Astrocyte of the cerebellum (primary cell): ENCODE measurements at regions not wholly inside any gene's neighbourhood (a gene's known extent, or its start where the extent isn't known, plus 50 kb on each side); places are given as distances from the start of the nearest gene placed in this dataset.

Source experiments
- DNase-seq: peaks from one replicate; pipeline ENCODE4 v3.0.0-alpha.2; 2011; ENCODE audit warnings: low read depth
- H3K4me3 ChIP-seq: 2 replicates; pipeline ENCODE4 v1.5.1; 2011; ENCODE audit warnings: mild to moderate bottlenecking, low read depth, low read length, moderate library complexity
- CTCF ChIP-seq: IDR thresholded peaks from 2 replicates; pipeline ENCODE4 v1.5.1; 2012; ENCODE audit warnings: low read length, low read depth, moderate library complexity, mild to moderate bottlenecking; ENCODE audit errors: missing control alignments
- in situ Hi-C: cut with HindIII; loops from 2 replicates; pipeline ENCODE4 v1.10.0; 2017; ENCODE audit warnings: low sequenced_read_pairs

DNA sequence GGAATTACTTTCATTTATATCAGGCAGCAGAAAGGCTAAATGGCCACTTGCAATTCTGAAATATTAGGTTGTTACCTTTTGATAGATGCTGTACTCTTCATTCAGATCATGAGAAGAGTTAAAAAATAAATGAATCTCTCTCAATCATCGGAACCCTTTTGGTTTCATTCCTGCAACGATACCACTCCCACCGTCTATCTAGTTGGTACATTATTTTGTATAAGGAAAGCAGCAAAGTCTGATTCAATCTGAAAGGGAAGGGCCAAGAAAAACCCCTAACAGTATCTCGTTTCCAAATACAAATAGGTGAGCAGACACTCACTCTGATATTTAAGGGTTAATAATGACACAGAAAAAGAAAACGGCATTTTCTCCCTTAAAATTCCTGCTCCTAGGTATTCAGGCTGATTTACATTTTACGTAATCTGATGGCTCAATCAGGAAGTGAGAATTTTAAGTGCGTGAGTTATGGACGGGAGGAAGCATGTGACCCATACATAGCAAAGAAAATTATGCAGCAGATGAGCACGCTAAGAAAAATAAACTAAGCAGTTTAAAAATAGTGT is 209.4 kb upstream of the KLF14 start:
- in situ Hi-C loops, result no loop called here
- H3K4me3 ChIP-seq, result peak overlapping the region; percentile 32
- TF ChIP-seq CTCF, result no peak
- peak; percentile 53 for DNase-seq

- no peak for DNase-seq
- in situ Hi-C loops, result no loop called here
- no peak overlapping the region for H3K4me3 ChIP-seq
- no peak for TF ChIP-seq CTCF
These were observed 210.0 kb upstream of the KLF14 start for GRCh38 chr7:130943981-130944380.

GRCh38 chr7:130944997-130945396 is 211.0 kb upstream of the KLF14 start:
- TF ChIP-seq CTCF, result no peak
- H3K4me3 ChIP-seq, result no peak overlapping the region
- in situ Hi-C loops, result no loop called here
- no peak for DNase-seq

DNA sequence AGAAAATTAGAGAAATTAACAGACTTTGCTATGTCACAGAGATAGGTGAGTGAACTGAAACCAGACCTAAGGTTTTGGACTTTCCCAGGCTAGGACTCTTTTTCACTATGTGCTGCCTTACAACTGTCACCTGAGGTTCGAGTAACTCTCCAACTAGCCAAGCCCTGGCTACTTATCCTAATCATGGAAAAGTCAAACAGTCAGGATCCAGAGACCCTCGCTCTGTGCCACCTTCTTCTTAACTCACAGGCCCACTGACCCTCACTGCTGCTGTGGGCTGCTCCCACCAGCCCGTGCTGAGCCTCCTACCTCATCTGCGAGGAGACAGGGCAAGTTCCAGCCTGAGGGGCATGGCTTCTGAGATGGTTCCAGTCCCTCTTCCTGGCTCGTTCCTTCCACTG is 211.4 kb upstream of the KLF14 start:
- TF ChIP-seq CTCF, result no peak

DNA sequence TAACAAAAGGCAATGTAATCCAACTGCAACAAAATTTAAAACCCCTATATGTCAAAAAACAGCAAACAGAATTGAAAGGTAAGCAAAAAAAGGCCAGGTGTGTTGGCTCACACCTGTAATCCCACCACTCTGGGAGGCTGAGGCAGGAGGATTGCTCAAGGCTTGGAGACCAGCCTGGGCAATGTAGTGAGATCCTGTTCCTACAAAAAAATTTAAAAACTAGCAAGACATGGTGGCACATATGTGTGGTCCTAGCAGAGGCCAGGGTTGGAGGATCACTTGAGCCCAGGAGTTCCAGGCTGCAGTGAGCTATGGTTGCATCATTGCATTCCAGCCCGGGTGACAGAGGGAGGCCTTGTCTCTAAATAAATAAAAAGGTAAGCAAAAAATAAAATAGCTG is 212.1 kb upstream of the KLF14 start:
- H3K4me3 ChIP-seq, result no peak overlapping the region
- DNase-seq, result no peak
- in situ Hi-C loops, result no loop called here
- no peak for TF ChIP-seq CTCF

More for the DNA sequence above, 211.4 kb upstream of the KLF14 start:
- H3K4me3 ChIP-seq, result no peak overlapping the region
- no peak for DNase-seq
- in situ Hi-C loops, result no loop called here

GRCh38 chr7:130947792-130948580 is 214.0 kb upstream of the KLF14 start:
- H3K4me3 ChIP-seq, result no peak overlapping the region
- DNase-seq, result no peak
- no peak for TF ChIP-seq CTCF
- in situ Hi-C loops, result no loop called here
